K562 (cell line): ENCODE measurements at regions not wholly inside any gene's neighbourhood (a gene's known extent, or its start where the extent isn't known, plus 50 kb on each side); places are given as distances from the start of the nearest gene placed in this dataset.

Source experiments
- ATAC-seq: fragments of 200-7000 bp; cut with Tn5 transposase; 3 replicates; pipeline ENCODE4 v1.9.1; 2020; ENCODE audit warnings: moderate library complexity
- BruUV-seq: library from RNA; stranded (reverse); fragments of 400-500 nt; replicated peaks from 2 replicates; lab custom pipeline; 2021; lab: Mats Ljungman, UMichigan
- CTCF ChIA-PET: fragments of 300-600 bp; formaldehyde crosslinking; extraction: SDS; loops from one replicate; lab custom pipeline; 2021; ENCODE audit warnings: low intra/inter-chr PET ratio; lab: Yijun Ruan, JAX
- POLR2A ChIA-PET: fragments of 300-600, 350-650 bp; sonication (Branson Sonifier 250); formaldehyde crosslinking; extraction: SDS; loops from one replicate; lab custom pipeline; 2021; ENCODE audit warnings: antibody characterized with exemption, inconsistent platforms; lab: Yijun Ruan, JAX
- DNase-seq, 4 experiments: peaks; one replicate each; pipeline versions ENCODE4 v3.0.0 to v3.0.0-alpha.2; 2011 to 2018; ENCODE audit warnings: low spot score in 3 of 4, mixed read lengths in 3 of 4; ENCODE audit errors: extremely low read depth in 1 of 4
- FAIRE-seq: peaks from 2 replicates; lab custom pipeline; 2011; peaks lifted over from hg19 to GRCh38; lab: Jason Lieb, UNC
- H2AFZ ChIP-seq: 2 replicates; pipeline ENCODE4 v1.6.0; 2011; ENCODE audit warnings: low read depth, low read length, control low read depth, inconsistent platforms
- H3K27ac ChIP-seq: fragments of 200-600 bp; 3 replicates; pipeline ENCODE4 v1.8.0; 2011; ENCODE audit warnings: low read depth, mild to moderate bottlenecking, control low read depth, inconsistent platforms, low read length, moderate library complexity, mixed read lengths; ENCODE audit errors: extremely low read depth
- H3K27me3 ChIP-seq, 2 experiments: fragments of 300-600 bp in 1 of 2; 2 replicates in 1 of 2; 3 replicates in 1 of 2; pipeline versions ENCODE4 v1.6.0 to v1.8.0; 2011; ENCODE audit warnings: inconsistent platforms in 2 of 2, low read length in 2 of 2, mild to moderate bottlenecking in 1 of 2, mixed read lengths in 1 of 2, moderate library complexity in 1 of 2; ENCODE audit not compliant: control insufficient read depth in 2 of 2, insufficient read depth in 2 of 2
- H3K36me3 ChIP-seq: fragments of 300-600 bp; 3 replicates; pipeline ENCODE4 v1.8.0; 2011; ENCODE audit warnings: mild to moderate bottlenecking, low read length, inconsistent platforms; ENCODE audit not compliant: control insufficient read depth, insufficient read depth
- H3K4me1 ChIP-seq, 2 experiments: fragments of 200-600 bp in 1 of 2; replicated peaks in 1 of 2; 2 replicates in 1 of 2; 3 replicates in 1 of 2; pipeline versions ENCODE4 v1.5.1 to v1.8.0; 2011; ENCODE audit warnings: inconsistent platforms in 2 of 2, low read length in 2 of 2, mild to moderate bottlenecking in 1 of 2, mixed read lengths in 1 of 2, moderate library complexity in 1 of 2; ENCODE audit not compliant: control insufficient read depth in 2 of 2, insufficient read depth in 2 of 2
- H3K4me2 ChIP-seq: 2 replicates; pipeline ENCODE4 v1.6.1; 2011; ENCODE audit warnings: low read length, control low read depth, inconsistent platforms, mixed read lengths; ENCODE audit not compliant: insufficient read depth
- H3K4me3 ChIP-seq: fragments of 200-600 bp; sonication (generic), shearing (Covaris generic); 2 replicates; pipeline ENCODE4 v1.5.1; 2016; ENCODE audit warnings: control low read depth, inconsistent platforms
- H3K79me2 ChIP-seq: fragments of 200-600 bp; 3 replicates; pipeline ENCODE4 v1.8.0; 2011; ENCODE audit warnings: low read length, inconsistent platforms; ENCODE audit not compliant: control insufficient read depth, insufficient read depth
- H3K9ac ChIP-seq, 2 experiments: 2 replicates each; pipeline versions ENCODE4 v1.6.0 to v1.6.1; 2011; ENCODE audit warnings: low read depth in 2 of 2, low read length in 2 of 2, control low read depth in 1 of 2, inconsistent platforms in 1 of 2, mild to moderate bottlenecking in 1 of 2, mixed read lengths in 1 of 2; ENCODE audit not compliant: insufficient read depth in 1 of 2
- H3K9me1 ChIP-seq: one replicate; pipeline ENCODE4 v1.6.0; 2011; ENCODE audit warnings: inconsistent platforms, mild to moderate bottlenecking, low read length, moderate library complexity; ENCODE audit not compliant: control insufficient read depth, insufficient read depth
- H3K9me3 ChIP-seq: replicated peaks from 2 replicates; pipeline ENCODE4 v1.5.1; 2011; ENCODE audit warnings: low read depth, low read length, inconsistent platforms; ENCODE audit not compliant: control insufficient read depth, insufficient read depth
- H4K20me1 ChIP-seq: replicated peaks from 2 replicates; pipeline ENCODE4 v1.6.1; 2011; ENCODE audit warnings: low read length, inconsistent platforms, mixed read lengths; ENCODE audit not compliant: control insufficient read depth, insufficient read depth
- ETS2 ChIP-seq: IDR thresholded peaks from 2 replicates; pipeline ENCODE4 v1.6.1; 2016; ENCODE audit warnings: borderline replicate concordance, missing genetic modification characterization, mild to moderate bottlenecking, moderate library complexity, missing compliant biosample characterization; ENCODE audit not compliant: poor library complexity, severe bottlenecking
- KLF13 ChIP-seq: fragments of 450-650 bp; IDR thresholded peaks from 2 replicates; pipeline ENCODE4 v1.6.1; 2016; ENCODE audit warnings: missing genetic modification characterization, low read depth, mild to moderate bottlenecking, missing compliant biosample characterization, moderate library complexity, borderline replicate concordance
- PML ChIP-seq: IDR thresholded peaks from 2 replicates; pipeline ENCODE4 v1.6.1; 2012; ENCODE audit warnings: low read length, inconsistent platforms
- POLR2AphosphoS5 ChIP-seq: IDR thresholded peaks from 2 replicates; pipeline ENCODE4 v1.6.1; 2011; ENCODE audit warnings: mild to moderate bottlenecking, low read depth, low read length, moderate library complexity; ENCODE audit not compliant: control insufficient read depth, insufficient read depth
- TBP ChIP-seq: optimal IDR thresholded peaks from 2 replicates; pipeline ENCODE3; 2011; ENCODE audit warnings: low read depth, low read length, improper control_type of control experiment
- ZNF253 ChIP-seq: fragments of 250-450 bp; sonication (Bioruptor Pico); conservative IDR thresholded peaks from 2 replicates; pipeline ENCODE4 v1.6.1; 2021; ENCODE audit warnings: mild to moderate bottlenecking
- ZNF764 ChIP-seq: fragments of 250-450 bp; sonication (Bioruptor Pico); IDR thresholded peaks from 2 replicates; pipeline ENCODE4 v1.4.0; 2020; ENCODE audit warnings: low read depth, mild to moderate bottlenecking, moderate library complexity
- WGBS: fragments of 100-300 bp; shearing (Covaris generic); methylation state at CpG from one replicate; pipeline ENCODE4 v1.1.6; 2016; ENCODE audit warnings: low coverage, mixed read lengths; ENCODE audit not compliant: insufficient coverage; ENCODE audit errors: missing lambda C conversion rate; 5-methylcytosine and 5-hydroxymethylcytosine counted together
- in situ Hi-C: fragments of 300-500 bp; cut with MboI; formaldehyde crosslinking; loops from 4 replicates; pipeline ENCODE4 v1.15.0; 2018; ENCODE audit warnings: inconsistent platforms, mixed read lengths
- intact Hi-C: fragments of 100-400 bp; cut with micrococcal nuclease; formaldehyde crosslinking; loops from 2 replicates; pipeline ENCODE4 v1.14.2; 2022
- TF ChIP-seq, protein P1 (sequence below): fragments of 450-650 bp; conservative IDR thresholded peaks from 2 replicates; pipeline ENCODE4 v1.6.1; 2016; ENCODE audit warnings: missing genetic modification characterization, low read depth, mild to moderate bottlenecking, control low read depth, missing compliant biosample characterization
- TF ChIP-seq, protein P2 (sequence below): IDR thresholded peaks from 3 replicates; pipeline ENCODE4 v1.6.1; 2011; ENCODE audit warnings: borderline replicate concordance, mild to moderate bottlenecking, moderate library complexity; ENCODE audit not compliant: insufficient read length; ENCODE audit errors: extremely low read depth

DNA sequence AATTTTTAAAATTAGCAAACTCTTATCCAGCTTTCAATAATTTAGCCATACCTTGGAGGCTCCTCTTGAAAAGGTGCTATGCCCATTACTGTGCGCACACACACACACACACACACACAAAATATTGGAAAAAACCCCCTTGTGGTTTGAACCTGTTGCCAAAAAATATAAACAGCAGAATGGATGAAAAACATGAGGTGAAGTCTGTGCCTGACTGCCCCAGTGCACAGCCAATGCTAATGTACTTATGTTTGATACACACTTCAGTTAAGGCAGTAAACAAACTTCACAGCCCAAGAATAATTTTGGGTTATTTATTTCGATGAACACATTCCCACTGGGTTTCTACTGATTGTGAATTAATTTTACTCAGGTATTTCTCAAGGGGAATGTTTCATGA is 113.2 kb upstream of the SEM1 start:
- Histone ChIP-seq H3K4me2 (no peak overlapping the region), H3K9me1 (no peaks in the 10 kb centered on the region), H3K4me1 (no peaks in the 10 kb centered on the region), H2AFZ (no peak overlapping the region), H3K9me3 (no peaks in the 10 kb centered on the region), H3K4me3 (no peak overlapping the region), H4K20me1 (no peaks in the 10 kb centered on the region), H3K36me3 (no peaks in the 10 kb centered on the region), H3K27ac (no peak overlapping the region), H3K27me3 (no peaks in the 10 kb centered on the region), H3K9ac (no peak overlapping the region), H3K79me2 (no peaks in the 10 kb centered on the region)
- in situ Hi-C loops = no loop called here
- ATAC-seq (no peak), DNase-seq (no peak), FAIRE-seq (no peak)
- no TSS peak for BruUV-seq
- no peak for TF ChIP-seq ZNF764 (CRISPR knock-in tag)
- no peak for TF ChIP-seq ZNF253 (CRISPR knock-in tag)
- TF ChIP-seq KLF13 (tag) = no peak
- TF ChIP-seq ETS2 (tag) = no peak
- TF ChIP-seq, protein P1, sequence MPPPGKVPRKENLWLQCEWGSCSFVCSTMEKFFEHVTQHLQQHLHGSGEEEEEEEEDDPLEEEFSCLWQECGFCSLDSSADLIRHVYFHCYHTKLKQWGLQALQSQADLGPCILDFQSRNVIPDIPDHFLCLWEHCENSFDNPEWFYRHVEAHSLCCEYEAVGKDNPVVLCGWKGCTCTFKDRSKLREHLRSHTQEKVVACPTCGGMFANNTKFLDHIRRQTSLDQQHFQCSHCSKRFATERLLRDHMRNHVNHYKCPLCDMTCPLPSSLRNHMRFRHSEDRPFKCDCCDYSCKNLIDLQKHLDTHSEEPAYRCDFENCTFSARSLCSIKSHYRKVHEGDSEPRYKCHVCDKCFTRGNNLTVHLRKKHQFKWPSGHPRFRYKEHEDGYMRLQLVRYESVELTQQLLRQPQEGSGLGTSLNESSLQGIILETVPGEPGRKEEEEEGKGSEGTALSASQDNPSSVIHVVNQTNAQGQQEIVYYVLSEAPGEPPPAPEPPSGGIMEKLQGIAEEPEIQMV (tag) = no peak
- TF ChIP-seq TBP = peak; percentile 56
- peak; percentile 63; the same call in 1 of the 2 replicates for TF ChIP-seq POLR2AphosphoS5
- 0 out of 2 replicates have a peak, but pooled peaks have one; percentile 42 for TF ChIP-seq PML
- TF ChIP-seq, protein P2, sequence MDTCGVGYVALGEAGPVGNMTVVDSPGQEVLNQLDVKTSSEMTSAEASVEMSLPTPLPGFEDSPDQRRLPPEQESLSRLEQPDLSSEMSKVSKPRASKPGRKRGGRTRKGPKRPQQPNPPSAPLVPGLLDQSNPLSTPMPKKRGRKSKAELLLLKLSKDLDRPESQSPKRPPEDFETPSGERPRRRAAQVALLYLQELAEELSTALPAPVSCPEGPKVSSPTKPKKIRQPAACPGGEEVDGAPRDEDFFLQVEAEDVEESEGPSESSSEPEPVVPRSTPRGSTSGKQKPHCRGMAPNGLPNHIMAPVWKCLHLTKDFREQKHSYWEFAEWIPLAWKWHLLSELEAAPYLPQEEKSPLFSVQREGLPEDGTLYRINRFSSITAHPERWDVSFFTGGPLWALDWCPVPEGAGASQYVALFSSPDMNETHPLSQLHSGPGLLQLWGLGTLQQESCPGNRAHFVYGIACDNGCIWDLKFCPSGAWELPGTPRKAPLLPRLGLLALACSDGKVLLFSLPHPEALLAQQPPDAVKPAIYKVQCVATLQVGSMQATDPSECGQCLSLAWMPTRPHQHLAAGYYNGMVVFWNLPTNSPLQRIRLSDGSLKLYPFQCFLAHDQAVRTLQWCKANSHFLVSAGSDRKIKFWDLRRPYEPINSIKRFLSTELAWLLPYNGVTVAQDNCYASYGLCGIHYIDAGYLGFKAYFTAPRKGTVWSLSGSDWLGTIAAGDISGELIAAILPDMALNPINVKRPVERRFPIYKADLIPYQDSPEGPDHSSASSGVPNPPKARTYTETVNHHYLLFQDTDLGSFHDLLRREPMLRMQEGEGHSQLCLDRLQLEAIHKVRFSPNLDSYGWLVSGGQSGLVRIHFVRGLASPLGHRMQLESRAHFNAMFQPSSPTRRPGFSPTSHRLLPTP = no peak
- CTCF ChIA-PET = interaction anchor here (0.5 kb wide), 1 partner anchor 561 kb away, joined by 3 read pairs; no protein-coding TSS in a partner anchor
- intact Hi-C loops = no loop called here
- POLR2A ChIA-PET = no interaction called here
- 0% methylated on average over 2 of the region's 2 CpGs for WGBS
